ENCODE measurements at regions not wholly inside any gene's neighbourhood (a gene's known extent, or its start where the extent isn't known, plus 50 kb on each side); places are given as distances from the start of the nearest gene placed in this dataset.

DNA sequence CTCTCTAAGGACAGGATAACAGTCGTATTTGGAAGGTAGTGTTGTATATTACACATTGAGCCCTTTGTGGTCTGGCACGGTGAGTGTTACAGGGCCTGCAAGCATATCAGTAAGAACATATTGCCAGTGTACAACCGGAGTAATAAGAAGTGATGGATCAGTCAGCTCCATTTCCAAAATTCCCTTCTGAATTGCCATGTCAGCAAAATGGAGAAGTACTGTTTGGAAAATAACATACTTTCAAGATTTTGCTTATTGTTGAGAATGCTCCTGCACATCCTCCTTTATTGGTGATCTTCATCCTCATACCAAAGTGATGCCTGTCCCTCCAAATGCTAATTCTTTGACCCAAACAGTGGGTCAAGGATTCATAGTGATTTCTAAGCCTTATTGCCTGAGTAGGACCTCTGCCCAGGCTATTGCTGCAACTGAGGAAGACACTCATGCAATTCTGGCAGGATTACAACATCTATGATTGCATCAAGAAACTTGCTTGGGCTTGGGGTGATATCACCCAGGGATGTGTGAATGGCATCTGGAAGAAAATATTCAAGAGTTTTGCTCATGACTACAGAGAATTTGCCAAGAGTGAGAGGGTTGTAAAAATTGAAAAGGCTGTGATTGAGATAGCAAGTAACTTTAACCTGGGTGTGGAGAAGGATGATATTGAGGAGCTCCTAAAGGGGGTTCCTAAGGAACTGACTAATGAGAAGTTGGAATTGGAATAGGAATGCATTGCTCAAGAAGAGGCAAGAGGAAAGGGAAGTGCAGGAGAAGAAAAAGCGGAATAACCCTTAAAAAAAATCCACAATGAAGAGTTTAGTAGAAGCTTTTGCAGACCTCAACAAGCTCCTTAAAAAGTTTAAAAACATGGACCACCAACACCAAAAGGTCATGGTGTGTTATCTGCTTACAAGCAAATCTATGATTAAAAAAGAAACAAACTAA lies 452.2 kb upstream of the SORCS1 start:
- no peak overlapping the region for H3K4me3 ChIP-seq (ENCODE audit: low read length in 3 of 3)
- no peak overlapping the region for H3K27ac ChIP-seq (ENCODE audit: low read depth in 2 of 2, low read length in 2 of 2)
- DNase-seq (no peak), FAIRE-seq (no peak)
- H3K4me1 ChIP-seq (ENCODE audit: control insufficient read depth in 2 of 3, insufficient read depth in 2 of 3, low read depth in 1 of 3, low read length in 3 of 3), result no peaks in the 10 kb centered on the region
- TF ChIP-seq CTCF (IDR thresholded peaks at IDR 0.05; ENCODE audit: borderline replicate concordance, extremely low read depth, insufficient read depth), result no peak
- H3K36me3 ChIP-seq (ENCODE audit: control insufficient read depth in 2 of 3, insufficient read depth in 3 of 3, low read length in 3 of 3), result no peaks in the 10 kb centered on the region
- no peaks in the 10 kb centered on the region for H3K27me3 ChIP-seq (ENCODE audit: control insufficient read depth, insufficient read depth, low read length)
- intact Hi-C loops (cut with DNase I), result no loop called here
- H3K9ac ChIP-seq (ENCODE audit: low read length in 3 of 3), result no peak overlapping the region
- no peaks in the 10 kb centered on the region for H3K9me3 ChIP-seq (ENCODE audit: control insufficient read depth in 2 of 3, insufficient read depth in 1 of 3, low read length in 3 of 3)

GRCh38 chr10:107616031-107616430 lies 451.5 kb upstream of the SORCS1 start:
- Histone ChIP-seq H3K27me3 (ENCODE audit: control insufficient read depth, insufficient read depth, low read length) (no peaks in the 10 kb centered on the region), H3K9ac (ENCODE audit: low read length in 3 of 3) (no peak overlapping the region), H3K4me1 (ENCODE audit: control insufficient read depth in 2 of 3, insufficient read depth in 2 of 3, low read depth in 1 of 3, low read length in 3 of 3) (no peaks in the 10 kb centered on the region), H3K9me3 (ENCODE audit: control insufficient read depth in 2 of 3, insufficient read depth in 1 of 3, low read length in 3 of 3) (no peaks in the 10 kb centered on the region), H3K4me3 (ENCODE audit: low read length in 3 of 3) (no peak overlapping the region), H3K36me3 (ENCODE audit: control insufficient read depth in 2 of 3, insufficient read depth in 3 of 3, low read length in 3 of 3) (no peaks in the 10 kb centered on the region), H3K27ac (ENCODE audit: low read depth in 2 of 2, low read length in 2 of 2) (no peak overlapping the region)
- intact Hi-C loops (cut with DNase I), result no loop called here
- no peak for DNase-seq
- FAIRE-seq, result no peak
- no peak for TF ChIP-seq CTCF (IDR thresholded peaks at IDR 0.05; ENCODE audit: borderline replicate concordance, extremely low read depth, insufficient read depth)

GRCh38 chr10:107614939-107615685 lies 450.6 kb upstream of the SORCS1 start:
- TF ChIP-seq CTCF (IDR thresholded peaks at IDR 0.05; ENCODE audit: borderline replicate concordance, extremely low read depth, insufficient read depth), result no peak
- FAIRE-seq, result no peak

More at GRCh38 chr10:107614939-107615685, 450.6 kb upstream of the SORCS1 start:
- Histone ChIP-seq H3K27ac (ENCODE audit: low read depth in 2 of 2, low read length in 2 of 2) (no peak overlapping the region), H3K4me1 (ENCODE audit: control insufficient read depth in 2 of 3, insufficient read depth in 2 of 3, low read depth in 1 of 3, low read length in 3 of 3) (no peaks in the 10 kb centered on the region), H3K4me3 (ENCODE audit: low read length in 3 of 3) (no peak overlapping the region), H3K9ac (ENCODE audit: low read length in 3 of 3) (no peak overlapping the region), H3K27me3 (ENCODE audit: control insufficient read depth, insufficient read depth, low read length) (no peaks in the 10 kb centered on the region), H3K9me3 (ENCODE audit: control insufficient read depth in 2 of 3, insufficient read depth in 1 of 3, low read length in 3 of 3) (no peaks in the 10 kb centered on the region), H3K36me3 (ENCODE audit: control insufficient read depth in 2 of 3, insufficient read depth in 3 of 3, low read length in 3 of 3) (no peaks in the 10 kb centered on the region)
- intact Hi-C loops (cut with DNase I), result loop anchor here (5.0 kb wide), 1 partner anchor 1147 kb away; no protein-coding TSS in a partner anchor
- no peak for DNase-seq

All from kidney (tissue), 13 donors.